Ovary (tissue), 3 donors: ENCODE measurements at regions not wholly inside any gene's neighbourhood (a gene's known extent, or its start where the extent isn't known, plus 50 kb on each side); places are given as distances from the start of the nearest gene placed in this dataset.

Experiments used
- CTCF ChIP-seq, 3 donors: fragments of 450-650 bp in 2 of 3; fragments of 200-600 bp in 1 of 3; IDR thresholded peaks; one replicate each; pipeline versions ENCODE4 v1.5.1 to v1.8.0; 2016 to 2022; ENCODE audit warnings: antibody characterized with exemption in 3 of 3, mild to moderate bottlenecking in 1 of 3
- EP300 ChIP-seq: sonication (generic); formaldehyde crosslinking; IDR thresholded peaks from one replicate; pipeline ENCODE4 v1.6.1; 2017; ENCODE audit warnings: antibody characterized with exemption
- POLR2A ChIP-seq: fragments of 450-650 bp; IDR thresholded peaks from one replicate; pipeline ENCODE4 v1.6.1; 2017; ENCODE audit warnings: antibody characterized with exemption, mild to moderate bottlenecking, moderate library complexity
- donor health status: DM: no; HTN: no; CAD: no.

GRCh38 chr5:153159616-153160015 is 330.9 kb upstream of the GRIA1 start:
- TF ChIP-seq CTCF (IDR thresholded peaks at IDR 0.05) (no peak), POLR2A (no peak), EP300 (no peak)
